ENCODE measurements at regions not wholly inside any gene's neighbourhood (a gene's known extent, or its start where the extent isn't known, plus 50 kb on each side); places are given as distances from the start of the nearest gene placed in this dataset.
"Not testable (repeated sequence)": the region's sequence is repeated elsewhere in the genome, so short reads cannot be mapped to it uniquely, and the experiment has no call there.

GRCh38 chr4:178192611-178193010, 750.4 kb upstream of the AGA start:
- no peak for DNase-seq

DNA sequence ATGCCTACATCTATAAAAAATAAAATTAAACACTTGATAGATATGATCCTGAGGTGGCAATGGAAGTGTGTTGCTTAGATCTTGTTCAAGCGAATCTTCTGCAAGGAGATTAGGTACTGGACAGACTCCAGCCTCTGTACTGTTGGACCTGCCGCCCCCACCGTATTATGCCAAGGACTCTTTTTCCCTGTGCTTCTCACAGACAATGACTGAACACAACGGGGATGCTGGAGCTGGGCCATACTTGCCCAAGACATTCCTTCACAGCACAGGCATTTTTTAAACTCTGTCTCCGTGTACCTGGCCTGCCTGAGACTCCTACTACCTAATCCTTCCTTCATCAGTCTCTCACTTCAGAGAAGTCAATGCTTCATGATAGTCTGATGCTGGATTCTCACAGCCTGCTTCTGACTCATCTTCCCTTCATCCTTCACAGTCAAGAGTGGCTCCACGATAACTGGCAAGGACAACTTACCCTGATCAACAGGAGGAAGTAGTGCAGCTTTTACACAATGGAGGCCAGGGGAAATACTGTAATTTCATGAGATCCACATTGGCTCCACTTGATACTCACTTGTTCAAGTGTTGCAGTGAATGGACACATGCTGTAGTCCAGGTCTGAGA, 754.6 kb upstream of the AGA start:
- DNase-seq: peak; percentile 13

DNA sequence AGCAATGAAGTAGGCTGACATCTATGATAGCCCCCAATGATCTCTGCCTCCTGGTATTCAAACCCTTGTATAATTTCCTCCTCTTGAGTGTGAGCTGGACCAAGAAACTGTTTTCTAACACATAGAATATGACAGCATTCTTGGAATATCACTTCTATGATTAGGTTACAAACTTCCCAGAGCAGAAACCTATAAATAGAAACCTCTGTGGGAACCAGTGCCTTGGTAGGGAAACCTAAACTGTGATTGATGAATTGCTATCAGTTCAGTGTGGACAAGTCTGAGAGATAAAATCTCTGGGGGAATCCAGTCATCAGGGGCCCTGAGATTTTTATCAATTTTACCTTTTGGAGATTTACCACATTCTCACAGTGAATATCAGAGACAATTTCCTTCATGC, 756.5 kb upstream of the AGA start:
- peak; percentile 94 for DNase-seq

DNA sequence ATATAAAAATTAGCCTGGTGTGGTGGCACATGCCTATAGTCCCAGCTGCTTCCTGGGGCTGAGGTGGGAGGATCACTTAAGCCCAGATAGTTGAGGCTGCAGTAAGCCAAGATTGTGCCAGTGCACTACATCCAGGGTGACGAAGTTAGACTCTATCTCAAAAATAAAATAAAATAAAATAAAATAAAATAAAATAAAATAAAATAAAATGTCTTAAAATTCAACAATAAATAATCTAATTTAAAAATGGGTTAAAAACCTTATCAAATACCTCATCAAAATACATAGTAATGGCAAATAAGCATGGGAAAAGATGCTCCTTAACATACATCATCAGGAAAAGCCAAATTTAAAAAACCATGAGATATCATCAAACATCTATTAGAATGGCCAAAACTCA, 760.2 kb upstream of the AGA start:
- no peak for DNase-seq

GRCh38 chr4:178205826-178206225, 763.6 kb upstream of the AGA start:
- DNase-seq: peak; percentile 76

- no peak for DNase-seq
Measured at GRCh38 chr4:178215309-178215708, 773.1 kb upstream of the AGA start.

GRCh38 chr4:178215763-178216162, 773.5 kb upstream of the AGA start:
- DNase-seq: no peak

GRCh38 chr4:178226421-178226820, 784.2 kb upstream of the AGA start:
- not testable (repeated sequence) for DNase-seq

DNA sequence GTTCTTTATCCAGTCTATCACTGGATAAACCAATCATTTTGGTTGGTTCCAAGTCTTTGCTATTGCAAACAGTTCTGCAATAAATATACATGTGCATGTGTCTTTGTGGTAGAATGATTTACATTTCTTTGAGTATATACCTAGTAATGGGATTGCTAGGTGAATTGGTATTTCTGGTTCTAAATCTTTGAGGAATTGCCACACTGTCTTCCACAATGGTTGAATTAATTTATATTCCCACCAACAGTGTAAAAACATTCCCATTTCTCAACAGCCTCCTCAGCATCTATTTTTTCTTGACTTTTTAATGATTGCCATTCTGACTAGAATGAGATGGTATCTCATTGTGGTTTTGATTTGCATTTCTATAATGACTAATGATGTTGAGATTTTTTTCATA, 791.7 kb upstream of the AGA start:
- DNase-seq: peak; percentile 51

GRCh38 chr4:178240891-178241290, 798.7 kb upstream of the AGA start:
- no peak for DNase-seq

DNA sequence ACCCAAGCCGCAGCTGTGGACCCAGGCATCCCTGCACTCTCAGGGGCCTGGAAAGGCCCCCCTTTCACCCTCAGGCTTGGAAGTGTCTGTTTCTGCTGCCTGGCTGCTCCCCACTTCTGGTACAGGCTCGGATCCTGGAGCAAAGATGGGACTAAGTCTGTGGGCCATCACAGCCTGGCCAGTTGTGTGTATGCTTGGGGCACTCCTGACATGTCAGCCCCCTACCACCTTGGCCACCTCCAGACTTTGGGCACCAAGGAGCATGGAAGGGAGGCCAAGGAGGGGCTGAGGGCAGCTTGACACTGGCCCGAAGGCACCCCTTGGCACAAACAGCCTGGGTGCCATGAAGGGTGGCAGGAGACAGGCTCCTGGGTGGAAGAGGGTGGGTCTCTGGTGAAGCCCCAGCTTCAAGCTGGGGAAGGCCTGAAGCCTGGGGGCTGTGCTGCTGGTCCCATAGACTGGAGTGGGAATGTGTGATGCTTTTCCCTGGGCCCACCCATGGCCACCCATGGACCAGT, 799.4 kb upstream of the AGA start:
- DNase-seq: no peak

DNA sequence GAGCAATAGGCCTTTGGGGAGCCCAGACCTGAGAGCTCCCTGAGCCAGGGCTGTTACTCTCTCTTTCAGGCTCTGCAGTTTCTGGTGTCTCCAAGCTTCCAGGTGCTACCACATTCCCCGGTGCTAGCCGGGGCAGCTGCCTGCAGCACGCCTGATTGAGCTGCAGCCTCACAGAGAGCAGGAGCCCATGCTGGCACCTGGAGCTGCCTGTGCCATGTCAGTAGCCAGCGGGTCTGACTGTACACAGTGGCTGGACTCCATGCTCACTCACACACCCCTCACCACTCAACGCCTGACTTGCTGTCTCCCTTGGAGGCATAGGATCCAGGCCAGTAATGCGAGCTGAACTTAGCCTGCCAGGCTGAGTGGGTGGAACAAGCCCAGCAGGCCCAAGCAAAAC, 800.4 kb upstream of the AGA start:
- no peak for DNase-seq

DNA sequence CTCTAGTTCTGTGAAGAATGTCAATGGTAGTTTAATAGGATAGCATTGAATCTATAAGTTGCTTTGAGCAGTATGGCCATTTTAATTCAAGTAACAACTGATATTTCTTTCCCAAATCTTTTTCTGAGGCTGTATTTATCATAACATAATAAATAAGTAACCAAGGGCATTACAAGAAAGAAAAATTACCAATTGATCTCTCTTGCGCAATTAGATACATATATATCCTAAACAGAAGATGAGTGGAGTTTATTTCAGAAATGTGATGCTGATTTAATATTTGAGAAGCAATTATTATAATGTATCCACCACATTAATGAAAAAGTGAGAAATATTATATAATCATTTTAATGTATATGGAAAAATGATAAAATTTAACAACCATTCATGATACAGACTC, 802.5 kb upstream of the AGA start:
- no peak for DNase-seq

GRCh38 chr4:178255172-178255571, 812.9 kb upstream of the AGA start:
- peak; percentile 2 for DNase-seq

- no peak for DNase-seq
Measured at GRCh38 chr4:178258603-178259002, 816.4 kb upstream of the AGA start.

GRCh38 chr4:178259566-178259965, 817.3 kb upstream of the AGA start:
- DNase-seq: no peak

- DNase-seq: no peak
Measured at GRCh38 chr4:178264001-178264400, 821.8 kb upstream of the AGA start.

DNA sequence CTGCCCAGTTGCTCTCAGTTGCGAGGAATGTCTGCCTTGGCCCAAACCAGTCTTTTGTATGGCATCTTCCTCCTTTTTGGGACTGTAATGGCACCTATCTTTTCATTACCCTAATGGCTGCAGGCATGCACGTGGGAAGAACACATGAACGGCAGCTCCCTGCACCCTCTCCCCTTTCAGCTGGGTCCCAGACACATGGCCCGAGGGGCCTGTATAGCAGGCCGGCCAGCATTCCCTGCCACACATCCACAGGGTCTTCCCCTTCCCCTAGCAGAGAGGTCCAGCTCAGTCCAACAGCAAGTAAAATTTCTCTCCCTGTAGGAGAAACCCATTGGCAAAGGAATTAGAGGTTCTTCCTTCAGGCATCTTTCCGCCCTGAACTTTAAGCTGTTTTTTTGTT, 829.1 kb upstream of the AGA start:
- DNase-seq: no peak

- no peak for DNase-seq
Measured at GRCh38 chr4:178273168-178273567, 830.9 kb upstream of the AGA start.

GRCh38 chr4:178275671-178276360, 833.6 kb upstream of the AGA start:
- no peak for DNase-seq

DNA sequence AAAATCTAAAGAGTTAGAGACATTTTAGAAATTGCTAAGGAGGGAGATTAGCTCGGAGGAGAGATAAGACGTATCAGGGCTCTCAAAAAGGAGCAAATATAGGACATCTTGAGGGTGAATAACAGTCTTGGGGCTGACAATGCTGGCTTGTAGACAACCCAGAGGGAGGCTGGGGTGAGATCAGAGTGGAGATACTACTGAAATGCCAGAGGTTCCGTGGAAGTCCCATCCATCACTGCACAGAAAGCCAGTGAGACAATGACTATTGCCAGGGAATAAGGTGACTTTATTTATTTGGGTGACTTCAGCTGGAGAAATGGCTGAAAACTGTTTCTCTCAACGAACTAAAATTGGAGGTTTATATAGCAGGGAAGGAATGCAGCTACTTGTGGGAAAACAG, 838.1 kb upstream of the AGA start:
- DNase-seq: peak; percentile 1

DNA sequence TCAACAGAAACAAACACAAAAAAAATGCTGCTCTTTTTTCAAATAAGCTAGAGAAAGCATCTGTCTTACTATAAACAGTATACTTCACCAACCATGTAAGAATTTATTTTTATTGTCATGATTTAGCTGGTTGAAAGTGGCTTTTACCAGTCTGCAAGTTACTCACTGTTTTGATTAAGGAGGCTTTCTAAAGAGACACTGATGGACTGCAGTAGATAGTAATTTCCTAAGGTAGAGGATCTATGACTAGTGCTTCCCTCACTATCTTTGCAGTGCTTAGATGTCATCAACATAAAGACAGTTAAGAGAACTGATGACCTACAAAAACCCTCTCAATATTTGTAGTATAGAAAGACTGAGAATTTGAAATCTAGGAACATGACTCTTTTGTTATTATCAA, 846.2 kb upstream of the AGA start:
- DNase-seq: no peak

DNA sequence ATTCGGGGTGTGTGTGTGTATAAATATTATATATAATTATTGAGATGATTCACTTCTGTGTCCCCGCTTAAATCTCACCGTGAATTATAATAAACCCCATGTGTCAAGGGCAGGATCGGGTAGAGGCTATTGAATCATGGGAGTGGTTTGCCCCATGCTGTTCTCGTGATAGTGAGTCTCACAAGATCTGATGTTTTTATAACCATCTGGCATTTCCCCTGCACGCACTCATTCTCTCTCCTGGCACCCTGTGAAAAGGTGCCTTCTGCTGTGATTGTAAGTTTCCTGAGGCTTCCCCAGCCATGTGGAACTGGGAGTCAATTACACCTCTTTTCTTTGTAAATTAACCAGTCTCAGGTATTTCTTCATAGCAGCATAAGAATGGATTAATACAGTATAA, 851.4 kb upstream of the AGA start:
- DNase-seq: no peak

DNA sequence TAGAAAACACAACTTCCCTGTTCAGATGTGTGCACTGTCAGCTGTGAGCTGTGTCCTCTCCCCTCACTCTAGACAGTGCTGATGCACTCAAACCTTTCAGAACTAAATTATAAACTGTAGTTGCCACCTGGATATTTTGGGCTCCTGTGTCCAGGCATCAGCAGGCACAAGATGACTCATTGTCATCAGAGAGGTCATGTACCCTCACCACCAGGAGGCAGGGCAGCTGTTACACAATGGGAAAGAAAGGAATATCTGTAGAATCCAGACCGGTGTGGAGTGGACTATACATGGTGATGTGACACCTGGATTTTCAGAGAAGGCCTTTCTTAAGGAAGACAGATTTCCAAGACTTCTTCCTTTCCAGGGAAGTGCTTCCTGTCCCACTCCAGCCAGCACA, 854.4 kb upstream of the AGA start:
- DNase-seq: no peak

GRCh38 chr4:178306565-178306964, 864.3 kb upstream of the AGA start:
- DNase-seq: peak; percentile 51

Data from fibroblast of skin of right quadriceps (primary cell).